ENCODE measurements at regions not wholly inside any gene's neighbourhood (a gene's known extent, or its start where the extent isn't known, plus 50 kb on each side); places are given as distances from the start of the nearest gene placed in this dataset.

GRCh38 chr13:21837841-21838551 lies 167.1 kb downstream of the FGF9 start:
- H3K27ac ChIP-seq, result no peak overlapping the region
- TF ChIP-seq ZFX (IDR thresholded peaks at IDR 0.05; ENCODE audit: borderline replicate concordance) (no peak), CTCF (IDR thresholded peaks at IDR 0.05) (no peak)

- TF ChIP-seq ZFX (IDR thresholded peaks at IDR 0.05; ENCODE audit: borderline replicate concordance) (no peak), CTCF (IDR thresholded peaks at IDR 0.05) (no peak)
- H3K27ac ChIP-seq, result no peak overlapping the region
Observed at GRCh38 chr13:21846605-21847004, 175.7 kb downstream of the FGF9 start.

- TF ChIP-seq ZFX (IDR thresholded peaks at IDR 0.05; ENCODE audit: borderline replicate concordance) (no peak), CTCF (IDR thresholded peaks at IDR 0.05) (peak; percentile 43)
- H3K27ac ChIP-seq, result no peak overlapping the region
Observed at GRCh38 chr13:21849323-21849722, 178.4 kb downstream of the FGF9 start.

DNA sequence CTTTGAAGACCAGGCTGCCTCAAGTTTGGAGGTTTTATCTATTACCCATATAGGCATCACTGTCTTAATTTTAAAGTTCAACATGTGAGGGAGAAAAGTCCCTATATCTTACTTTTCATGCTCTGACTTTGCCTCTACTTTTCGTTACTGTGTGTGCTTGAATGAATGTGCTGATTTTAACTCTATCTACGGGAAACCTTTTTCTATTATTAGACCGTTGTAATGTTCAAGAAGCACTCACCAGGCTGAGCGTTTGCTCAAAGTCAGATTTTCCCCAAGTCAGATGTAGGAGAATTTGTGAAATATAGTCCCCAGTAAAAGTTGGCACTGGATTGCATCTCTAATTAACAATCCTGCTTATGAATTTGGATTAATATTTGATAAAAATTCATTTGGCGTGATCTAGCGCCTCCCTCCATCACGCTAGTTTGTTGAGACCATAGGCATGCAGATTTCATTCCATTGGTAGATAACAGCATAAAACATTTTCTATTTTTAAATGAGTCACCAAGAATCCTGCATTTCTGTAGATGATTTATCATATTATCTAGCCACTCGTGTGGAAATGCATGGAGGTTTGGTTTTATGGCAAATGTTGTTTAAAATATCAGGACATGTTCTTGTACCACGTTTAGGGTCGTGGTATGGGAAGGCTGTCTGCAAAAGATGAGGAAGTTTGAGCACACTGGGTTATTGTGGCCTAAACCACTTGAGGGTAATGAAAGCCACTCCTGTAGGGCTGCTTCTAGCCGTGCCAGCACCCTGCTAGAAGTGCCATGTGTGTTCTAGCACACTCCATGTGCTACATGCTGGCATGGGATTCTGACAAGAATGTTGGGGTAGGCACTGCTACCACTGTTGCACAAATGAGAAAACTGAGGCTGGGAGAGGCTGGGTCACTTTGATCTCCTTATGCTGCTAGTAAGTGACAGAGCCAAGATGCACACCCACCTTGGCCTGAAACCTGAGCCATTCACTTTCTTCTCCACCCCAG lies 179.4 kb downstream of the FGF9 start:
- no peak overlapping the region for H3K27ac ChIP-seq
- no peak for TF ChIP-seq CTCF (IDR thresholded peaks at IDR 0.05)
- TF ChIP-seq ZFX (IDR thresholded peaks at IDR 0.05; ENCODE audit: borderline replicate concordance), result no peak

GRCh38 chr13:21852043-21852442 lies 181.2 kb downstream of the FGF9 start:
- no peak for TF ChIP-seq ZFX (IDR thresholded peaks at IDR 0.05; ENCODE audit: borderline replicate concordance)
- no peak for TF ChIP-seq CTCF (IDR thresholded peaks at IDR 0.05)
- H3K27ac ChIP-seq, result no peak overlapping the region

DNA sequence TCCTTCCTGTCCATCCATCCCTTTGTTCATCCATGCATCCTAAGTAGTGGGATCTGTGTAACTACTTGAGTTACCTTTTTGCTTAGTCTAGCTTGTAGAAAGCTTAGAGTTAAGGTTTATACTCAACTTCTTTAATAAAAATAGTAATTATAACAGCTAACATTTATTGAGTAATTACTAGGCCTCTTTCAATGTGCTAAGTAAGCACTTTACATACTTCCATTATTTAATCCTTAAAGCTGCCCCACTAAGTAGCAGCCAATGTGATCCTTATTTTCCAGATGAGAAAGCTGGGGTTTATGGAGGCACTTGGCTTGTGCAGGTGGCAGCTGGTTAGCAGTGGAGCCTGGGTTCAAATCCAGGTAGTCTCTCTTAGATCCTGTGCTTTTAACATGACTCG lies 182.9 kb downstream of the FGF9 start:
- H3K27ac ChIP-seq, result no peak overlapping the region
- TF ChIP-seq CTCF (IDR thresholded peaks at IDR 0.05), result no peak
- no peak for TF ChIP-seq ZFX (IDR thresholded peaks at IDR 0.05; ENCODE audit: borderline replicate concordance)

DNA sequence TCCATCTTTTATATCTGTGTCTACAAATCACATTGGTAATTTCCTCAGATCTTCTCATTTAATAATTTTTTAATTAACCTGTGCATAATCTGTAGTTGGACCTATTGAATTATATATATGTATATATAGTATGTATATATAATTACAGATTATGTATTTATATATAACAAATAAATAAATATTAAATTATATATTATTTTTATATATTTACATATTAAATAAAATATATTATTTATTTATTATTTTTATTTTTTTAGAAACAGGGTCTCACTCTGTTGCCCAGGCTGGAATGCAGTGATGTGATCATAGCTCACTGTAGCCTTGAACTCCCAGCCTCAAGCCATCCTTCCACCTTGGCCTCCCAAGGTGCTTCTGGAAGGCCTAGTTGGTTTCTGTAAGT lies 197.9 kb downstream of the FGF9 start:
- no peak for TF ChIP-seq ZFX (IDR thresholded peaks at IDR 0.05; ENCODE audit: borderline replicate concordance)
- no peak for TF ChIP-seq CTCF (IDR thresholded peaks at IDR 0.05)

More for the DNA sequence above, 197.9 kb downstream of the FGF9 start:
- H3K27ac ChIP-seq, result no peak overlapping the region

Data from 22Rv1 (cell line).